Suprapubic skin (tissue), 4 donors: ENCODE measurements at regions not wholly inside any gene's neighbourhood (a gene's known extent, or its start where the extent isn't known, plus 50 kb on each side); places are given as distances from the start of the nearest gene placed in this dataset.

ENCODE experiments used
- DNase-seq, 2 donors: peaks; one replicate each; pipeline ENCODE4 v3.0.0-alpha.2; 2019; ENCODE audit warnings: low spot score in 2 of 2
- H3K27ac ChIP-seq: fragments of 200-600 bp; sonication (generic); one replicate; pipeline ENCODE4 v1.5.1; 2019
- H3K27me3 ChIP-seq: fragments of 200-600 bp; sonication (generic); one replicate; pipeline ENCODE4 v1.5.1; 2019
- H3K36me3 ChIP-seq: fragments of 200-600 bp; sonication (generic); one replicate; pipeline ENCODE4 v1.5.1; 2019
- H3K4me1 ChIP-seq: fragments of 200-600 bp; sonication (generic); one replicate; pipeline ENCODE4 v1.5.1; 2019
- H3K4me3 ChIP-seq: fragments of 200-600 bp; sonication (generic); one replicate; pipeline ENCODE4 v1.5.1; 2019; ENCODE audit warnings: mild to moderate bottlenecking
- H3K9me3 ChIP-seq: fragments of 200-600 bp; sonication (generic); one replicate; pipeline ENCODE4 v1.5.1; 2019
- EP300 ChIP-seq: sonication (generic); formaldehyde crosslinking; IDR thresholded peaks from one replicate; pipeline ENCODE4 v1.6.1; 2017; ENCODE audit warnings: antibody characterized with exemption
- POLR2A ChIP-seq, 2 donors: fragments of 450-650 bp; IDR thresholded peaks; one replicate each; pipeline ENCODE4 v1.6.1; 2017; ENCODE audit warnings: antibody characterized with exemption in 2 of 2, mild to moderate bottlenecking in 2 of 2, moderate library complexity in 2 of 2
- POLR2AphosphoS5 ChIP-seq, 3 donors: sonication (generic); formaldehyde crosslinking; IDR thresholded peaks; one replicate each; pipeline ENCODE4 v1.6.1; 2017; ENCODE audit warnings: antibody characterized with exemption in 3 of 3
- WGBS: methylation state at CpG from one replicate; pipeline ENCODE4 v1.1.5; 2018; 5-methylcytosine and 5-hydroxymethylcytosine counted together
- TF ChIP-seq, protein P1 (sequence below), 2 donors: fragments of 200-600 bp in 1 of 2; fragments of 450-650 bp in 1 of 2; sonication (generic) in 1 of 2; IDR thresholded peaks; one replicate each; pipeline ENCODE4 v1.5.1; 2016 to 2019; ENCODE audit warnings: antibody characterized with exemption in 2 of 2, mild to moderate bottlenecking in 1 of 2, moderate library complexity in 1 of 2

DNA sequence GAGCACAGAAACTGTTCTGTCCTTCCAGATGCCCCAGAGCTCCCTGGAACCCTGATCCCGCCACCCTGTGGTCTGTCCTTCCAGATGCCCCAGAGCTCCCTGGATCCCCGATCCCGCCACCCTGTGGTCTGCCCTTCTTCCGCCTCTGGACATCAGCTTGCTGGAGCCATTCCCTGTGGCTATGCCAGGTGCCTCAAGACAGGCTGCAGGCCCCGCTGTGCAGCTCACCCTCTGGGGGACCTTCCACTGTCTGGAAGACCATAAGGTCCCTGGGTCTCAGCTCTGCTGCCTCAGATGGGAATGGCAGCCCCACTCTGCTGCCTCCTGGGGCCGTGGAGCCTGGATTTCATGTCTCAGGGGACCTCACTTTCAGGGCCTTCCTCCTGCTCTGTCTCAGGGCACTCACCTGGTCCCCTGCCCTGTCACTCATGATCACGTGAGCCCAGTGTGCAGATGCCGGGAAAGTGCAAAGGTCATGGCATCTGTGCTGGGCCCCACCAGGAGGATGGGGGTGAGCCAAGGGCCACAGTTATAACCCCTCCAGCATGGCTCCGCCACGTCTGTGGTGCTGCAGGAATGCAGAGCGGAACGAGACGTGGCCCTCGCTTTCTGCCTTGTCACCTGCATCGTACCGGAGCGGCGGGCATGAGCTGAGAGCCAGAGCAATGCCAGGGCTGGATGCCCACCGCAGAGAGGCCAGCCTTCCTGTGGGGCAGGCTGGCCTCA is 1520.7 kb downstream of the BRD1 start:
- peaks cover 22% of the 10 kb centered on the region for H3K27me3 ChIP-seq
- TF ChIP-seq, protein P1, sequence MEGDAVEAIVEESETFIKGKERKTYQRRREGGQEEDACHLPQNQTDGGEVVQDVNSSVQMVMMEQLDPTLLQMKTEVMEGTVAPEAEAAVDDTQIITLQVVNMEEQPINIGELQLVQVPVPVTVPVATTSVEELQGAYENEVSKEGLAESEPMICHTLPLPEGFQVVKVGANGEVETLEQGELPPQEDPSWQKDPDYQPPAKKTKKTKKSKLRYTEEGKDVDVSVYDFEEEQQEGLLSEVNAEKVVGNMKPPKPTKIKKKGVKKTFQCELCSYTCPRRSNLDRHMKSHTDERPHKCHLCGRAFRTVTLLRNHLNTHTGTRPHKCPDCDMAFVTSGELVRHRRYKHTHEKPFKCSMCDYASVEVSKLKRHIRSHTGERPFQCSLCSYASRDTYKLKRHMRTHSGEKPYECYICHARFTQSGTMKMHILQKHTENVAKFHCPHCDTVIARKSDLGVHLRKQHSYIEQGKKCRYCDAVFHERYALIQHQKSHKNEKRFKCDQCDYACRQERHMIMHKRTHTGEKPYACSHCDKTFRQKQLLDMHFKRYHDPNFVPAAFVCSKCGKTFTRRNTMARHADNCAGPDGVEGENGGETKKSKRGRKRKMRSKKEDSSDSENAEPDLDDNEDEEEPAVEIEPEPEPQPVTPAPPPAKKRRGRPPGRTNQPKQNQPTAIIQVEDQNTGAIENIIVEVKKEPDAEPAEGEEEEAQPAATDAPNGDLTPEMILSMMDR (IDR thresholded peaks at IDR 0.05) = no peak
- TF ChIP-seq POLR2A (IDR thresholded peaks at IDR 0.05) (no peak), POLR2AphosphoS5 (IDR thresholded peaks at IDR 0.05) (no peak), EP300 (no peak)
- no peaks in the 10 kb centered on the region for H3K9me3 ChIP-seq
- H3K4me3 ChIP-seq = no peak overlapping the region
- 97% methylated on average over 12 of the region's 19 CpGs for WGBS
- no peak for DNase-seq
- no peaks in the 10 kb centered on the region for H3K4me1 ChIP-seq
- no peaks in the 10 kb centered on the region for H3K36me3 ChIP-seq
- no peak overlapping the region for H3K27ac ChIP-seq

DNA sequence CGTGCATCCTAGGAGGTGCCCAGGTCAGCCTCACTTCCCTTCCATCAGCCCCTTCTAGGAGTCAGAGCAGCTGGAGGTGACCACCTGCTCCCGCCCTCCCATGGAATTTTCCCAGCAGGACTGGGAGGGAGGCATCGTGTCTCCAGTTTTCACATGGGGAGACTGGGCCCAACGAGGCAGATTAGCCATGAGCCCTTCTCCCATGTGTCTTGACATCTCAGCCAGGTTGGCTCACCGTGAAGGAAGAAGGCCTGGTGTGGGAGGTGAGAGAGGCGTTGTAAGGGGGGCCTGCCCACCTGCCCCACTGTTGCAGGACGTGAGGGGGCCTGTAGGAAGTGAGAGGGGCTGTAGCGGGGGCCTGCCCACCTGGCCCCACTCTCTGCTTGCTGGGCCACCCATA is 1521.4 kb downstream of the BRD1 start:
- no peaks in the 10 kb centered on the region for H3K9me3 ChIP-seq
- 91% methylated on average over 4 of the region's 8 CpGs for WGBS
- no peak for DNase-seq
- no peak overlapping the region for H3K27ac ChIP-seq
- H3K27me3 ChIP-seq = peaks cover 22% of the 10 kb centered on the region
- no peaks in the 10 kb centered on the region for H3K36me3 ChIP-seq
- no peak overlapping the region for H3K4me3 ChIP-seq
- H3K4me1 ChIP-seq = peaks cover 4% of the 10 kb centered on the region
- TF ChIP-seq POLR2AphosphoS5 (IDR thresholded peaks at IDR 0.05) (no peak), EP300 (no peak)
- TF ChIP-seq, protein P1 (IDR thresholded peaks at IDR 0.05) = no peak

DNA sequence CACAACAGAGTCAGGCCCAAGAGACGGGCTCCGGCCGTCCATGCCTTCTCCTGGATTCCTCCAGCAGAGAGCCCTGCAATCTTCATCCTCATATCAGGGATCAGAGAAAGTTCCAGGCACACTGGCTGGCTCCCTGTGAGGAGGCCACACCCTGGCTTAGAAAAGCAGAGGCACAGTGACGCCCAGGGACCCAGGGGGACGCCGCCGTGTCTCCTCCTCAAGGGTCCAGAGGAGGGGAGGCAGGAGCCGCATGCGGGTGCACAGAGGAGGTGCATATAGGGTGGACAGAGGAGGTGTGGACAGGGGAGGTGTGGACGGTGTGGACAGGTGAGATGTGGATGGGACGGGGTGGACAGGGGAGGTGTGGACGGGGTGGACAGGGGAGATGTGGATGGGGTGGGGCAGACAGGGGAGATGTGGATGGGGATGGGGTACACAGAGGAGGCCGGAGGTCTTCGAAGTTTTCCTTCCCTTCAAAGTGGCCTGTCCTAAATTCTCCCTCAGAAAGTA is 1521.9 kb downstream of the BRD1 start:
- no peak overlapping the region for H3K4me3 ChIP-seq
- no peak for DNase-seq
- WGBS = 93% methylated on average over 11 of the region's 14 CpGs
- no peaks in the 10 kb centered on the region for H3K9me3 ChIP-seq
- TF ChIP-seq, protein P1 (IDR thresholded peaks at IDR 0.05) = no peak
- no peak for TF ChIP-seq POLR2A (IDR thresholded peaks at IDR 0.05)
- no peak for TF ChIP-seq POLR2AphosphoS5 (IDR thresholded peaks at IDR 0.05)
- H3K27ac ChIP-seq = no peak overlapping the region
- H3K36me3 ChIP-seq = no peaks in the 10 kb centered on the region
- peaks cover 4% of the 10 kb centered on the region for H3K4me1 ChIP-seq
- peaks cover 22% of the 10 kb centered on the region for H3K27me3 ChIP-seq

DNA sequence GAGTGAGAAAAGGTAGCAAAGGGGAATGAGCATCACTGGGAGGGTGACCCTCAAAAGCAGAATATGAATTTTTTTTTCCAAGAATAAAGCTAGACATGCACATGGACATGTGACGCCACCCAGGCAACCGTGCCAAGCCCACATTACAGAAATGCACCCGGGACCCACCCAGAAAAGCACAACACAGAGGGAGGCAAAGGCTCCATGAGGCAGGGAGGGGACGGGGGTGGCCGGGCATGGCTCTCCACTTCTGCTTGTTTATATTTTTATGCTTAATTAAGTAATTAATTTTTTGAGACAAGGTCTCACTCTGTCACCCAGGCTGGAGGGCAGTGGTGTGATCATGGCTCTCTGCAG is 1524.3 kb downstream of the BRD1 start:
- H3K27ac ChIP-seq = no peak overlapping the region
- no peak for DNase-seq
- peaks cover 20% of the 10 kb centered on the region for H3K27me3 ChIP-seq
- H3K4me3 ChIP-seq = no peak overlapping the region
- H3K36me3 ChIP-seq = no peaks in the 10 kb centered on the region
- TF ChIP-seq, protein P1 (IDR thresholded peaks at IDR 0.05) = no peak
- no peak for TF ChIP-seq EP300
- TF ChIP-seq POLR2A (IDR thresholded peaks at IDR 0.05) = no peak
- TF ChIP-seq POLR2AphosphoS5 (IDR thresholded peaks at IDR 0.05) = no peak
- WGBS = 56% methylated on average over 5 of the region's 5 CpGs
- H3K4me1 ChIP-seq = peaks cover 4% of the 10 kb centered on the region
- H3K9me3 ChIP-seq = no peaks in the 10 kb centered on the region

DNA sequence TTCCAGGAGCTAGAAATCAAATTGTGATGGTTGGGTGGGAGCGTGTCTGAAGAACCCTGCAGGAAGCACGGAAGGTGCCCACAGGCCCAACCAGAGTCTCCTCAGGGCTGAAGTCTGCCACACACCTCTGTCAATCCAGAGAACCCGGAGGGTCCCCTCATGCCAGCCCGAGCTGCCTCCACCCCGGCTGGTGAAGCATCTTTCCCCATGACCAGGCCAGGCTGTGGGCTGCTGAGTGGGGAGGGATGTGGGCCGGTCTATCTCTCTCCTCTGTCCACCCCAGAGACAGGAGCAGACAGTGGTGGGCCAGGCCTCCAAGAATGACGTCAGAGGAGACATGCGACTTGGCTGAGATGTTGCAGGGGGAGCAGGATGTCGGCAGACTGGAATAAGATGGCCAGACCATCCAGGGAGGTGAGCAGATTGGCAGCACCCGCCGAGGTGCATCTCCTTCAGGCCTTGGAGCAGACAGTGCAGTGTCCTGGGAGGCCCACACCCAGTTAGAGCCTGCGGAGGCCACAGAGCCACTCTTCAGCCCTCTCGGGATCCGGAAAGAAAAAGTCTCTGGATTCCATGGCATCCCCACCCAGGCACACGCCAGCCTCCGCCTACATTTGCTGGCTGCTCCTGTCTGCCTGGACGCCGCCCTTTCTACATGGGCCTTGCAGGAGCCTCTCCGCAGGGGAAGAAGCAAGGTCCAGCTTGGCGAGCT is 1524.9 kb downstream of the BRD1 start:
- TF ChIP-seq EP300 = no peak
- TF ChIP-seq, protein P1 (IDR thresholded peaks at IDR 0.05) = no peak
- no peak for TF ChIP-seq POLR2A (IDR thresholded peaks at IDR 0.05)
- TF ChIP-seq POLR2AphosphoS5 (IDR thresholded peaks at IDR 0.05) = no peak
- DNase-seq = no peak
- Histone ChIP-seq H3K27me3 (peaks cover 20% of the 10 kb centered on the region), H3K9me3 (no peaks in the 10 kb centered on the region), H3K27ac (no peak overlapping the region), H3K4me3 (no peak overlapping the region), H3K36me3 (no peaks in the 10 kb centered on the region), H3K4me1 (peaks cover 4% of the 10 kb centered on the region)
- 59% methylated on average over 11 of the region's 20 CpGs for WGBS
